Psoas muscle (tissue), 7 donors: ENCODE measurements at regions not wholly inside any gene's neighbourhood (a gene's known extent, or its start where the extent isn't known, plus 50 kb on each side); places are given as distances from the start of the nearest gene placed in this dataset.
A peak's percentile ranks its signal among the peaks of the same experiment; 100 is the strongest.

Experiments
- ATAC-seq, 4 donors: fragments of 200-7000 bp; cut with Tn5 transposase; one replicate each; pipeline ENCODE4 v1.9.1; 2020; ENCODE audit warnings: moderate library complexity in 3 of 4, mild to moderate bottlenecking in 2 of 4
- DNase-seq, 2 donors: peaks; one replicate each; pipeline ENCODE4 v3.0.0-alpha.2; 2020
- H3K27ac ChIP-seq: fragments of 200-600 bp; one replicate; pipeline ENCODE4 v1.8.0; 2022
- H3K27me3 ChIP-seq, 3 donors: fragments of 200-600 bp in 1 of 3; one replicate each; pipeline versions ENCODE4 v1.6.1 to v1.8.0; 2013 to 2022; ENCODE audit warnings: low read length in 2 of 3, mild to moderate bottlenecking in 2 of 3, moderate library complexity in 1 of 3; ENCODE audit not compliant: insufficient read depth in 3 of 3
- H3K36me3 ChIP-seq, 2 donors: fragments of 200-600 bp in 1 of 2; one replicate each; pipeline versions ENCODE4 v1.6.1 to v1.8.0; 2013 to 2022; ENCODE audit warnings: low read depth in 1 of 2, mild to moderate bottlenecking in 1 of 2, moderate library complexity in 1 of 2; ENCODE audit not compliant: insufficient read depth in 1 of 2
- H3K4me1 ChIP-seq: fragments of 200-600 bp; one replicate; pipeline ENCODE4 v1.8.0; 2022
- H3K4me3 ChIP-seq: fragments of 200-600 bp; one replicate; pipeline ENCODE4 v1.8.0; 2022; ENCODE audit warnings: mild to moderate bottlenecking
- H3K9me3 ChIP-seq: fragments of 200-600 bp; one replicate; pipeline ENCODE4 v1.8.0; 2022
- CTCF ChIP-seq: fragments of 200-600 bp; IDR thresholded peaks from one replicate; pipeline ENCODE4 v1.8.0; 2022; ENCODE audit warnings: antibody characterized with exemption
- WGBS, 3 donors: extraction: QIAGEN DNeasy Blood & Tissue Kit; methylation state at CpG; one replicate each; pipeline versions ENCODE4 v1.1.6 to v1.1.7; 2013; 5-methylcytosine and 5-hydroxymethylcytosine counted together
- intact Hi-C, 2 donors: fragments of 100-400 bp; cut with DNase I; formaldehyde crosslinking; loops; one replicate each; pipeline versions ENCODE4 v1.11.0 to v1.14.2; 2022
- donor health status: healthy with polysubstance abuse.
- donor health status: DM: no; HTN: no; CAD: no; lungs with moderate emphysema.
- donor health status: Bipolar disorder and iron deficiency.
- donor health status: healthy.
- donor health status: DM: yes; HTN: yes; CAD: no.
- donor health status: DM: no; HTN: no; CAD: no.
- donor health status: DM: yes; HTN: yes; CAD: no.

- Histone ChIP-seq H3K4me3 (no peak overlapping the region), H3K9me3 (no peaks in the 10 kb centered on the region), H3K4me1 (peaks cover 62% of the 10 kb centered on the region), H3K36me3 (peaks cover 0 to 20% of the 10 kb centered on the region in 2 donors), H3K27ac (peak overlapping the region; percentile 92), H3K27me3 (no peaks in the 10 kb centered on the region)
- WGBS, 3 donors: 27 to 50% (median 31%) methylated on average over 16 of the region's 16 CpGs
- intact Hi-C loops: loop anchor here in 1 of 2 donors (2.0 kb wide), 1 partner anchor 61 kb away; no protein-coding TSS in a partner anchor
- no peak for ATAC-seq
- TF ChIP-seq CTCF: no peak
- DNase-seq: no peak
These were observed 80.4 kb upstream of the SLCO4A1 start for GRCh38 chr20:62561948-62562347.

- TF ChIP-seq CTCF: no peak
- Histone ChIP-seq H3K4me1 (peaks cover 61% of the 10 kb centered on the region), H3K4me3 (no peak overlapping the region), H3K36me3 (peaks cover 0 to 20% of the 10 kb centered on the region in 2 donors), H3K9me3 (no peaks in the 10 kb centered on the region), H3K27me3 (no peaks in the 10 kb centered on the region), H3K27ac (peak overlapping the region; percentile 92)
- intact Hi-C loops: no loop called here
- DNase-seq: peak in 1 of 2 donors; percentile 77
- WGBS, 3 donors: 43 to 64% (median 49%) methylated on average over 18 of the region's 18 CpGs
- no peak for ATAC-seq
These were observed 79.5 kb upstream of the SLCO4A1 start for GRCh38 chr20:62562831-62563230.

- Histone ChIP-seq H3K36me3 (peaks cover 0 to 20% of the 10 kb centered on the region in 2 donors), H3K9me3 (no peaks in the 10 kb centered on the region), H3K27ac (peak overlapping the region; percentile 92), H3K27me3 (no peaks in the 10 kb centered on the region), H3K4me3 (no peak overlapping the region), H3K4me1 (peaks cover 59% of the 10 kb centered on the region)
- DNase-seq (no peak), ATAC-seq (no peak)
- TF ChIP-seq CTCF: no peak
- 57 to 71% (median 64%) methylated on average over 14 to 15 of the region's 15 CpGs for WGBS, 3 donors
- intact Hi-C loops: no loop called here
These were observed 78.7 kb upstream of the SLCO4A1 start for GRCh38 chr20:62563561-62563960.

GRCh38 chr20:62564456-62565245 is 77.7 kb upstream of the SLCO4A1 start:
- 76 to 85% (median 79%) methylated on average over 42 of the region's 42 CpGs for WGBS, 3 donors
- Histone ChIP-seq H3K9me3 (no peaks in the 10 kb centered on the region), H3K4me3 (no peak overlapping the region), H3K27ac (peak overlapping the region; percentile 92), H3K36me3 (peaks cover 0 to 20% of the 10 kb centered on the region in 2 donors), H3K4me1 (peaks cover 52% of the 10 kb centered on the region), H3K27me3 (no peaks in the 10 kb centered on the region)
- no peak for TF ChIP-seq CTCF
- ATAC-seq: no peak
- no peak for DNase-seq
- intact Hi-C loops: no loop called here
